Activated CD4-positive, alpha-beta memory T cell treated with anti-CD3 and anti-CD28 coated beads for 36 hours (primary cell): ENCODE measurements at regions not wholly inside any gene's neighbourhood (a gene's known extent, or its start where the extent isn't known, plus 50 kb on each side); places are given as distances from the start of the nearest gene placed in this dataset.
"Not testable (repeated sequence)": the region's sequence is repeated elsewhere in the genome, so short reads cannot be mapped to it uniquely, and the experiment has no call there.

ENCODE experiments used
- CTCF ChIA-PET: fragments of 350-600 bp; sonication (Branson Sonifier 250); formaldehyde crosslinking; loops from one replicate; lab custom pipeline; 2021; ENCODE audit warnings: antibody characterized with exemption, inconsistent platforms; lab: Charles Lee
- POLR2A ChIA-PET: fragments of 350-600 bp; sonication (Branson Sonifier 250); formaldehyde crosslinking; loops from one replicate; lab custom pipeline; 2021; ENCODE audit warnings: antibody characterized with exemption; lab: Charles Lee
- DNase-seq: peaks from one replicate; pipeline ENCODE4 v3.0.0-alpha.2; 2020
- H3K27ac Mint-ChIP-seq: one replicate; pipeline ENCODE4 v1.8.0; 2021; ENCODE audit warnings: mixed read lengths
- H3K27me3 Mint-ChIP-seq: one replicate; pipeline ENCODE4 v1.8.0; 2021; ENCODE audit warnings: mixed read lengths
- H3K36me3 Mint-ChIP-seq: one replicate; pipeline ENCODE4 v1.8.0; 2021; ENCODE audit warnings: mixed read lengths
- H3K4me1 Mint-ChIP-seq: one replicate; pipeline ENCODE4 v1.8.0; 2021; ENCODE audit warnings: low read depth, mixed read lengths
- H3K4me3 Mint-ChIP-seq: one replicate; pipeline ENCODE4 v1.8.0; 2021; ENCODE audit warnings: mild to moderate bottlenecking, mixed read lengths
- H3K9me3 Mint-ChIP-seq: one replicate; pipeline ENCODE4 v1.8.0; 2021; ENCODE audit warnings: mixed read lengths
- intact Hi-C: fragments of 100-400 bp; cut with micrococcal nuclease; formaldehyde crosslinking; loops from one replicate; pipeline ENCODE4 v1.15.1; 2023

DNA sequence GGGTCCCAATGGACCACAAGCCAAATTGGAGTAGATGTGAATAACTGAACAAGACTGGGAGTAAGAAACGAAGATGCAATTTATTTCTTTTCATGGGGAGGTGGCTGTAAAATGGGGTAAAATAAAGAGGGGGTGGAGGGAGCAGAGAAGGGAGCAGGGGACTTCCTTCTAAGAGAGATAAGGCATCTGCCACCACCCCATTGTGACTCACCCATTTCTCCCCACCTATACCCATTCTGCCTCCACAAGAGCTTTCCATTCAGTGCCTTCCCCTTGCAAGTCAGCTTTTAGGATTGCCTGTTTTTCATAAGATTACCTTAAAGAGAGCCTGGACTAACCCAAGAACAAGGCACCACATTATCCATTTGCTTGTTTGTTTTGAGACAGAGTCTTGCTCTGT lies 87.1 kb upstream of the PAX2 start:
- ChIA-PET POLR2A (no interaction called here), CTCF (no interaction called here)
- Mint-ChIP-seq H3K36me3 (no peaks in the 10 kb centered on the region), H3K4me3 (no peak overlapping the region), H3K27me3 (peaks cover 66% of the 10 kb centered on the region), H3K27ac (no peak overlapping the region), H3K4me1 (peaks cover 23% of the 10 kb centered on the region), H3K9me3 (no peaks in the 10 kb centered on the region)
- intact Hi-C loops, result loop anchor here (5.0 to 10.0 kb wide), 2 partner anchors 74 to 93 kb away; no protein-coding TSS in a partner anchor
- no peak for DNase-seq

GRCh38 chr10:100659361-100660098 lies 85.9 kb upstream of the PAX2 start:
- Mint-ChIP-seq H3K4me3 (no peak overlapping the region), H3K27me3 (peaks cover 63% of the 10 kb centered on the region)
- CTCF ChIA-PET, result interaction anchor here (1.2 to 1.5 kb wide), 2 partner anchors 84 to 97 kb away, joined by 3 read pairs; no protein-coding TSS in a partner anchor

GRCh38 chr10:100660365-100660764 lies 85.0 kb upstream of the PAX2 start:
- Mint-ChIP-seq H3K9me3 (no peaks in the 10 kb centered on the region), H3K27me3 (peaks cover 60% of the 10 kb centered on the region), H3K27ac (no peak overlapping the region), H3K36me3 (no peaks in the 10 kb centered on the region), H3K4me1 (peaks cover 8% of the 10 kb centered on the region), H3K4me3 (no peak overlapping the region)
- ChIA-PET CTCF (interaction anchor here (1.2 to 1.5 kb wide), 2 partner anchors 83 to 98 kb away, joined by 3 read pairs; no protein-coding TSS in a partner anchor), POLR2A (no interaction called here)
- no peak for DNase-seq
- intact Hi-C loops, result no loop called here

More at GRCh38 chr10:100659361-100660098, 85.9 kb upstream of the PAX2 start:
- no peaks in the 10 kb centered on the region for H3K36me3 Mint-ChIP-seq
- DNase-seq, result no peak
- intact Hi-C loops, result loop anchor here (5.0 to 10.0 kb wide), 2 partner anchors 73 to 95 kb away; no protein-coding TSS in a partner anchor
- no peak overlapping the region for H3K27ac Mint-ChIP-seq
- no peaks in the 10 kb centered on the region for H3K9me3 Mint-ChIP-seq
- peaks cover 15% of the 10 kb centered on the region for H3K4me1 Mint-ChIP-seq
- POLR2A ChIA-PET, result no interaction called here

DNA sequence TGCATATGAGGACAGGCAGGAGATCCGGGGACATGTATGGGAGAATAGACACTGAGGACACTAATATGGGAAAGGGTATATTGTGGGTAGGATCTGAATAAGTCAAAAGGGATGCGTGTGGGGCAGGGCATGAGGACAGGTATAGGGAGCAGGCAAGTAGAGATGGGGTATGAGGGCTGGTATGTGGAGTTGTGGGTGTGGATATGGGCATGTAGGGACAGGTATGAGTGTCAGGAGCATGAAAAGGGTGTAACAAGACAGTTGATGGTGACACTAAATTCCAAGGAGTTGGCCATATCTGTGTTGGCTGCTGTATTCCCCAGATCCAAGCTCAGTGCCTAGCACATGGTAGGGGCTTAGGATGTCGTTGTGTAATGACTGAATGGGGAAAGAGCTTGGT lies 84.4 kb upstream of the PAX2 start:
- Mint-ChIP-seq H3K27me3 (peaks cover 54% of the 10 kb centered on the region), H3K9me3 (no peaks in the 10 kb centered on the region), H3K36me3 (no peaks in the 10 kb centered on the region), H3K27ac (no peak overlapping the region), H3K4me1 (peaks cover 3% of the 10 kb centered on the region), H3K4me3 (no peak overlapping the region)
- DNase-seq, result no peak
- intact Hi-C loops, result no loop called here
- ChIA-PET POLR2A (no interaction called here), CTCF (interaction anchor here (1.5 kb wide), 1 partner anchor 99 kb away, joined by 3 read pairs; no protein-coding TSS in a partner anchor)

- no peak overlapping the region for H3K27ac Mint-ChIP-seq
- H3K27me3 Mint-ChIP-seq, result peaks cover 52% of the 10 kb centered on the region
- ChIA-PET CTCF (no interaction called here), POLR2A (no interaction called here)
- H3K4me1 Mint-ChIP-seq, result peaks cover 3% of the 10 kb centered on the region
- no peaks in the 10 kb centered on the region for H3K9me3 Mint-ChIP-seq
- H3K4me3 Mint-ChIP-seq, result no peak overlapping the region
- no peaks in the 10 kb centered on the region for H3K36me3 Mint-ChIP-seq
- no peak for DNase-seq
- intact Hi-C loops, result no loop called here
Measured at GRCh38 chr10:100661520-100661919, 83.9 kb upstream of the PAX2 start.

GRCh38 chr10:100662067-100662466 lies 83.3 kb upstream of the PAX2 start:
- CTCF ChIA-PET, result no interaction called here
- no peak for DNase-seq
- no peak overlapping the region for H3K27ac Mint-ChIP-seq
- H3K27me3 Mint-ChIP-seq, result peaks cover 50% of the 10 kb centered on the region
- POLR2A ChIA-PET, result no interaction called here
- H3K9me3 Mint-ChIP-seq, result no peaks in the 10 kb centered on the region
- no peak overlapping the region for H3K4me3 Mint-ChIP-seq
- no peaks in the 10 kb centered on the region for H3K36me3 Mint-ChIP-seq
- intact Hi-C loops, result no loop called here
- peaks cover 3% of the 10 kb centered on the region for H3K4me1 Mint-ChIP-seq

GRCh38 chr10:100664316-100665149 lies 80.8 kb upstream of the PAX2 start:
- Mint-ChIP-seq H3K9me3 (no peaks in the 10 kb centered on the region), H3K36me3 (no peaks in the 10 kb centered on the region), H3K4me1 (no peaks in the 10 kb centered on the region), H3K4me3 (no peak overlapping the region), H3K27ac (no peak overlapping the region), H3K27me3 (peaks cover 45% of the 10 kb centered on the region)
- POLR2A ChIA-PET, result no interaction called here
- intact Hi-C loops, result no loop called here
- no peak for DNase-seq
- CTCF ChIA-PET, result interaction anchor here (1.3 kb wide), 1 partner anchor 80 kb away, joined by 3 read pairs; no protein-coding TSS in a partner anchor

DNA sequence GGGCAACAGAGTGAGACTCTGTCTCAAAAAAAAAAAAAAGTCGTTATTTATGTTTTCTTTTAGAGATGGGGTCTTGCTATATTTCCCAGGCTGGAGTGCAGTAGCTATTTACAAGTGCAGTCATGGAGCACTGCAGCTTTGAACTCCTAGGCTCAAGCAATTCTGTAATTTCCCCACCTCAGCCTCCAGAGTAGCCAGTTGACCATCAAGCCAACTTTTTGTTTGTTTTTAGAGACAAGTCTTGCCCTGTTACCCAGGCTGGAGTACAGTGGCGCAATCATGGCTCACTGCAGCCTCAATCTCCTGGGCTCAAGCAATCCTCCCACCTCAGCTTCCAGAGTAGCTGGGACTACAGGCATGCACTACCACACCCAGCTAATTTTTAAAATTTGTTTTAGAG lies 78.7 kb upstream of the PAX2 start:
- H3K36me3 Mint-ChIP-seq, POLR2A ChIA-PET, intact Hi-C loops, H3K27ac Mint-ChIP-seq, H3K9me3 Mint-ChIP-seq, H3K4me3 Mint-ChIP-seq, H3K4me1 Mint-ChIP-seq, DNase-seq: not testable (repeated sequence)
- CTCF ChIA-PET, result interaction anchor here (1.1 kb wide), 1 partner anchor 76 kb away, joined by 3 read pairs; no protein-coding TSS in a partner anchor
- H3K27me3 Mint-ChIP-seq, result peaks cover 44% of the 10 kb centered on the region

- Mint-ChIP-seq H3K4me3 (no peak overlapping the region), H3K27me3 (peaks cover 55% of the 10 kb centered on the region), H3K9me3 (no peaks in the 10 kb centered on the region), H3K27ac (no peak overlapping the region), H3K36me3 (no peaks in the 10 kb centered on the region), H3K4me1 (peaks cover 3% of the 10 kb centered on the region)
- POLR2A ChIA-PET, result no interaction called here
- intact Hi-C loops, result loop anchor here (2.0 kb wide), 2 partner anchors 73 to 203 kb away; no protein-coding TSS in a partner anchor
- CTCF ChIA-PET, result interaction anchor here (2.5 to 4.8 kb wide), 3 partner anchors 74 to 209 kb away, joined by 10 to 42 read pairs (median 21); no protein-coding TSS in a partner anchor
- no peak for DNase-seq
Measured at GRCh38 chr10:100669616-100670015, 75.8 kb upstream of the PAX2 start.

DNA sequence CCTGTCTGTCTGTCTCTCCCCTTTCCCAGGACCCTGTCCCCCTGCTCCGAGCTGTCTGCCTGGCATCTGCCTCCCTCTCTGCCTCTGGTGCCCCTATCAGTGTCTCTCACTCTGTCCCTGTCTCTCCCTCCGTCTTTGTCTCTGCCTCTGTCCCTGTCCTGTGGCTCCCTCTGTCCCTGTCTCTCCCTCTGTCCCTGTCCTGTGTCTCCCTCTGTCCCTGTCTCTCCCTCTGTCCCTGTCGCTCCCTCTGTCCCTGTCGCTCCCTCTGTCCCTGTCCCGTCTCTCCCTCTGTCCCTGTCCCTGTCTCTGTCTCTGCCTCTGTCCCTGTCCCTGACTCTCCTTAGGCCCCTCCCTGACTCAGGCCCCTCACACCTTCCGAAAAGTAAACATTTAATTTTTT lies 75.0 kb upstream of the PAX2 start:
- no peak overlapping the region for H3K4me3 Mint-ChIP-seq
- H3K9me3 Mint-ChIP-seq, result no peaks in the 10 kb centered on the region
- peaks cover 53% of the 10 kb centered on the region for H3K27me3 Mint-ChIP-seq
- POLR2A ChIA-PET, result no interaction called here
- CTCF ChIA-PET, result interaction anchor here (0.6 to 4.8 kb wide), 6 partner anchors 34 to 208 kb away, joined by 3 to 42 read pairs (median 8); partner anchors contain the start of gene HIF1AN
- intact Hi-C loops, result loop anchor here (2.0 kb wide), 2 partner anchors 72 to 202 kb away; no protein-coding TSS in a partner anchor
- DNase-seq, result no peak
- peaks cover 3% of the 10 kb centered on the region for H3K4me1 Mint-ChIP-seq
- no peaks in the 10 kb centered on the region for H3K36me3 Mint-ChIP-seq
- no peak overlapping the region for H3K27ac Mint-ChIP-seq

DNA sequence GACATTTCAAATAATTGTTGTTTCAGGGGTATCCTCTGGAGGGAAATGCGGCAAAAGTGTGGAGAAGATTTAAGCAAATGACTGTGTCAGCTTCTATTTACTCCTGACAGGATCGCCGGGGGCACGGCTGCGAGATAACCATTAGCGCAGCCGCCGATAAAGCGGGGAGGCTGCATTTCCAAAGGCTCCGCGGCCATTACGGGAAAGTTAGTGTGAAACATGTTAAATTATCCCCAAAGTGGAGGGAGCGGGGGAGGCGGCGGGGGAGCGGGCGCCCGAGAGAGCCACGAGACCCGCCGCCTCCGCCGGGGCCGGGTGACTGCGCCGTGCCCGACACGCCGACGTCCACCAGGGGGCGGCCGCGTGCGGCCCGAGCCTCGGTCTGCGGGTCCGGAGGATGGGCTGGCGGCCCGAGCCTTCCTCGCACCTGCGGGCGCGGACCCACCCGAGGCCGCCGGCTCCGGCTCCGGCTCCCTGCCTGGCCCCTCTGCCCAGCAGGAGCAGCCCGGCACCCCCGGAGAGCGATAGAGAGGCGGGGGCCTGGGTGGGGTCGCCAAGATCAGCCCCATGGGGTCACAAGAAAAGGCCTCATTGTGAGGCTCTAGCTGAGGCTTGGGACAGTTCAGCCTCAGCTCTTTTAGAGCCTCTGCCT lies 74.4 kb upstream of the PAX2 start:
- ChIA-PET POLR2A (no interaction called here), CTCF (interaction anchor here (0.6 to 4.8 kb wide), 9 partner anchors 34 to 207 kb away, joined by 3 to 42 read pairs (median 4); partner anchors contain the start of gene HIF1AN)
- Mint-ChIP-seq H3K27me3 (peaks cover 56% of the 10 kb centered on the region), H3K4me1 (peaks cover 3% of the 10 kb centered on the region), H3K9me3 (no peaks in the 10 kb centered on the region), H3K36me3 (no peaks in the 10 kb centered on the region), H3K4me3 (no peak overlapping the region), H3K27ac (no peak overlapping the region)
- intact Hi-C loops, result loop anchor here (2.0 kb wide), 2 partner anchors 72 to 202 kb away; no protein-coding TSS in a partner anchor
- DNase-seq, result peak; percentile 75
